ENCODE measurements at regions not wholly inside any gene's neighbourhood (a gene's known extent, or its start where the extent isn't known, plus 50 kb on each side); places are given as distances from the start of the nearest gene placed in this dataset.
A peak's percentile ranks its signal among the peaks of the same experiment; 100 is the strongest.

DNA sequence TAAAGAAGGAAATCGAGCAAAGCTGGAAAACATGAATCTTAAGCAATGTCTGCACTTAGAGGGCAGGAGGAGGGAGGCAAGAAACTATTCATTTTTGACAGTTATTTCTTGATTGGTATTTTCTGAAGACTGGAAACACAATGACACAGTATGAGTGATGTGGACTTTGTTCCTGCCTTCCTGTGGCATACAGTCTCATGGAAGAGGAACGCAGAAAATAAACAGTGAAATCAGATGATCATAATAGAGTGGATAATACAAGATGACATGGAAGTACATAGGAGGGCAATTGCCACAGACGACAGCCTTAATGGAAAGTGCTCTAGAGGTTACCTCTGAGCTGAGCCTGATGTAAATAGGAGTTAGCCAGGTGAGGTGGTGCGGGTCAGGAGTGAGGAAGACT is 140.4 kb upstream of the MAX start (continued):
- TF ChIP-seq HNF4G (IDR thresholded peaks at IDR 0.05; ENCODE audit: borderline replicate concordance, low read depth, low read length) (peak; percentile 51; the same call in 1 of the 2 replicates), HNF4G (CRISPR knock-in tag; IDR thresholded peaks at IDR 0.05; ENCODE audit: borderline replicate concordance, low read depth) (peak; percentile 64; the same call in 1 of the 2 replicates), ZNF296 (CRISPR knock-in tag; conservative IDR thresholded peaks at IDR 0.05) (no peak), TFE3 (CRISPR knock-in tag; IDR thresholded peaks at IDR 0.05) (peak; percentile 88), SP5 (CRISPR knock-in tag; IDR thresholded peaks at IDR 0.05; ENCODE audit: borderline replicate concordance, low read depth) (0 out of 2 replicates have a peak, but pooled peaks have one; percentile 49), ZNF766 (CRISPR knock-in tag; IDR thresholded peaks at IDR 0.05; ENCODE audit: borderline replicate concordance) (no peak), SAP130 (CRISPR knock-in tag; IDR thresholded peaks at IDR 0.05; ENCODE audit: low read depth) (peak; percentile 84), PTBP1 (IDR thresholded peaks at IDR 0.05; ENCODE audit: low read depth, low read length, poor library complexity, severe bottlenecking) (no peak), CAMTA2 (CRISPR knock-in tag; IDR thresholded peaks at IDR 0.05; ENCODE audit: borderline replicate concordance) (no peak), CREM (IDR thresholded peaks at IDR 0.05) (peak; percentile 64; the same call in 1 of the 2 replicates), CREM (CRISPR knock-in tag; IDR thresholded peaks at IDR 0.05) (no peak), ZNF598 (CRISPR knock-in tag; IDR thresholded peaks at IDR 0.05; ENCODE audit: borderline replicate concordance) (no peak), HNF1A (IDR thresholded peaks at IDR 0.05; ENCODE audit: low read depth) (no peak), HNF1A (CRISPR knock-in tag; IDR thresholded peaks at IDR 0.05; ENCODE audit: borderline replicate concordance) (peak; percentile 23; the same call in 1 of the 2 replicates), ZSCAN31 (CRISPR knock-in tag; IDR thresholded peaks at IDR 0.05; ENCODE audit: low read depth) (0 out of 2 replicates have a peak, but pooled peaks have one; percentile 39), NR2F6 (IDR thresholded peaks at IDR 0.05) (0 out of 2 replicates have a peak, but pooled peaks have one; percentile 10), NR2F6 (CRISPR knock-in tag; IDR thresholded peaks at IDR 0.05) (peak; percentile 71), AHDC1 (CRISPR knock-in tag; IDR thresholded peaks at IDR 0.05; ENCODE audit: borderline replicate concordance) (peak; percentile 80; the same call in 1 of the 2 replicates)
- TF ChIP-seq, protein P1, sequence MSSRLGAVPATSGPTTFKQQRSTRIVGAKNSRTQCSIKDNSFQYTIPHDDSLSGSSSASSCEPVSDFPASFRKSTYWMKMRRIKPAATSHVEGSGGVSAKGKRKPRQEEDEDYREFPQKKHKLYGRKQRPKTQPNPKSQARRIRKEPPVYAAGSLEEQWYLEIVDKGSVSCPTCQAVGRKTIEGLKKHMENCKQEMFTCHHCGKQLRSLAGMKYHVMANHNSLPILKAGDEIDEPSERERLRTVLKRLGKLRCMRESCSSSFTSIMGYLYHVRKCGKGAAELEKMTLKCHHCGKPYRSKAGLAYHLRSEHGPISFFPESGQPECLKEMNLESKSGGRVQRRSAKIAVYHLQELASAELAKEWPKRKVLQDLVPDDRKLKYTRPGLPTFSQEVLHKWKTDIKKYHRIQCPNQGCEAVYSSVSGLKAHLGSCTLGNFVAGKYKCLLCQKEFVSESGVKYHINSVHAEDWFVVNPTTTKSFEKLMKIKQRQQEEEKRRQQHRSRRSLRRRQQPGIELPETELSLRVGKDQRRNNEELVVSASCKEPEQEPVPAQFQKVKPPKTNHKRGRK (CRISPR knock-in tag; IDR thresholded peaks at IDR 0.05) = no peak
